K562 (cell line): ENCODE measurements at regions not wholly inside any gene's neighbourhood (a gene's known extent, or its start where the extent isn't known, plus 50 kb on each side); places are given as distances from the start of the nearest gene placed in this dataset.

Source experiments
- ARNT ChIP-seq, 2 experiments: fragments of 450-650 bp; IDR thresholded peaks; 2 replicates each; pipeline ENCODE4 v1.6.1; 2016; ENCODE audit warnings: mild to moderate bottlenecking in 1 of 2
- BRD4 ChIP-seq: fragments of 200-600 bp; sonication (generic); IDR thresholded peaks from 2 replicates; pipeline ENCODE4 v1.6.1; 2017; ENCODE audit warnings: inconsistent platforms
- CHD2 ChIP-seq: IDR thresholded peaks from 2 replicates; pipeline ENCODE4 v1.6.1; 2011; ENCODE audit warnings: low read depth, low read length
- CREB1 ChIP-seq, 2 experiments: sonication (generic) in 1 of 2; formaldehyde crosslinking in 1 of 2; IDR thresholded peaks; 2 replicates each; pipeline versions ENCODE4 v1.6.1 to v1.8.0; 2012 to 2022; ENCODE audit warnings: inconsistent platforms in 1 of 2, mild to moderate bottlenecking in 1 of 2, missing genetic modification reagents in 1 of 2, moderate library complexity in 1 of 2
- GABPB1 ChIP-seq: sonication (generic); formaldehyde crosslinking; IDR thresholded peaks from 2 replicates; pipeline ENCODE4 v1.8.0; 2022; ENCODE audit warnings: mild to moderate bottlenecking, missing genetic modification reagents
- NR2C1 ChIP-seq, 2 experiments: fragments of 450-650 bp; IDR thresholded peaks; 2 replicates each; pipeline ENCODE4 v1.6.1; 2017; ENCODE audit warnings: mild to moderate bottlenecking in 2 of 2, antibody characterized with exemption in 1 of 2, inconsistent platforms in 1 of 2, missing compliant biosample characterization in 1 of 2, missing genetic modification characterization in 1 of 2
- SP1 ChIP-seq: sonication (generic); formaldehyde crosslinking; IDR thresholded peaks from 2 replicates; pipeline ENCODE4 v1.8.1; 2022; ENCODE audit warnings: mild to moderate bottlenecking, missing genetic modification reagents
- ZNF121 ChIP-seq: sonication (generic); formaldehyde crosslinking; conservative IDR thresholded peaks from 2 replicates; pipeline ENCODE4 v1.8.0; 2022; ENCODE audit warnings: missing genetic modification reagents
- TF ChIP-seq, protein P1 (sequence below), 3 experiments: IDR thresholded peaks in 2 of 3; conservative IDR thresholded peaks in 1 of 3; 2 replicates each; pipeline ENCODE4 v1.5.1; 2011 to 2012; ENCODE audit warnings: low read length in 3 of 3, mild to moderate bottlenecking in 3 of 3, control low read depth in 2 of 3, improper control_type of control experiment in 1 of 3, inconsistent platforms in 1 of 3, low read depth in 1 of 3, mixed read lengths in 1 of 3, moderate library complexity in 1 of 3; ENCODE audit not compliant: insufficient read depth in 2 of 3
- TF ChIP-seq, protein P2 (sequence below): fragments of 450-650 bp; IDR thresholded peaks from 2 replicates; pipeline ENCODE4 v1.6.1; 2016
- TF ChIP-seq, protein P3 (sequence below): fragments of 450-650 bp; IDR thresholded peaks from 2 replicates; pipeline ENCODE4 v1.6.1; 2016; ENCODE audit warnings: borderline replicate concordance

DNA sequence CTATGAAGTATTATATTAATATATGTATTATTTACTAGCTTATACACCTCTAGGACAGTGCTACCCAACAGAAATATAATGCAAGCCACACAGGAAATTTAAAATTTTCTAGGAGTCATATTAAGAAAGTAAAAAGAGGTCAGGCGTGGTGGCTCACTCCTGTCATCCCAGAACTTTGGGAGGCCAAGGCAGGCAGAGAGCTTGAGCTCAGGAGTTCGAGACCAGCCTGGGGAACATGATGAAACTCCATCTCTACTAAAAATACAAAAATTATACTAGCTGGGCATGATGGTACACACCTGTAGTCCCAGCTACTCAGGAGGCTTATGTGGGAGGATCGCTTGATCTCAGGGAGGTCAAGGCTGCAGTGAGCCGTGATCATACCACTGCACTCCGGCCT, 237.6 kb upstream of the ZNF217 start:
- TF ChIP-seq CHD2 (no peak), ARNT (IDR thresholded peaks at IDR 0.05) (no peak), SP1 (CRISPR knock-in tag) (no peak), GABPB1 (no peak), BRD4 (no peak), NR2C1 (IDR thresholded peaks at IDR 0.05) (no peak), NR2C1 (tag; IDR thresholded peaks at IDR 0.05) (no peak), ZNF121 (CRISPR knock-in tag) (no peak), CREB1 (IDR thresholded peaks at IDR 0.05) (no peak), CREB1 (CRISPR knock-in tag; IDR thresholded peaks at IDR 0.05) (no peak)
- TF ChIP-seq, protein P1, sequence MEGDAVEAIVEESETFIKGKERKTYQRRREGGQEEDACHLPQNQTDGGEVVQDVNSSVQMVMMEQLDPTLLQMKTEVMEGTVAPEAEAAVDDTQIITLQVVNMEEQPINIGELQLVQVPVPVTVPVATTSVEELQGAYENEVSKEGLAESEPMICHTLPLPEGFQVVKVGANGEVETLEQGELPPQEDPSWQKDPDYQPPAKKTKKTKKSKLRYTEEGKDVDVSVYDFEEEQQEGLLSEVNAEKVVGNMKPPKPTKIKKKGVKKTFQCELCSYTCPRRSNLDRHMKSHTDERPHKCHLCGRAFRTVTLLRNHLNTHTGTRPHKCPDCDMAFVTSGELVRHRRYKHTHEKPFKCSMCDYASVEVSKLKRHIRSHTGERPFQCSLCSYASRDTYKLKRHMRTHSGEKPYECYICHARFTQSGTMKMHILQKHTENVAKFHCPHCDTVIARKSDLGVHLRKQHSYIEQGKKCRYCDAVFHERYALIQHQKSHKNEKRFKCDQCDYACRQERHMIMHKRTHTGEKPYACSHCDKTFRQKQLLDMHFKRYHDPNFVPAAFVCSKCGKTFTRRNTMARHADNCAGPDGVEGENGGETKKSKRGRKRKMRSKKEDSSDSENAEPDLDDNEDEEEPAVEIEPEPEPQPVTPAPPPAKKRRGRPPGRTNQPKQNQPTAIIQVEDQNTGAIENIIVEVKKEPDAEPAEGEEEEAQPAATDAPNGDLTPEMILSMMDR (IDR thresholded peaks at IDR 0.05 in 2 of 3, conservative IDR thresholded peaks at IDR 0.05 in 1 of 3; ENCODE audit: insufficient read depth in 2 of 3, low read depth in 1 of 3, low read length in 3 of 3), result no peak
- TF ChIP-seq, protein P2, sequence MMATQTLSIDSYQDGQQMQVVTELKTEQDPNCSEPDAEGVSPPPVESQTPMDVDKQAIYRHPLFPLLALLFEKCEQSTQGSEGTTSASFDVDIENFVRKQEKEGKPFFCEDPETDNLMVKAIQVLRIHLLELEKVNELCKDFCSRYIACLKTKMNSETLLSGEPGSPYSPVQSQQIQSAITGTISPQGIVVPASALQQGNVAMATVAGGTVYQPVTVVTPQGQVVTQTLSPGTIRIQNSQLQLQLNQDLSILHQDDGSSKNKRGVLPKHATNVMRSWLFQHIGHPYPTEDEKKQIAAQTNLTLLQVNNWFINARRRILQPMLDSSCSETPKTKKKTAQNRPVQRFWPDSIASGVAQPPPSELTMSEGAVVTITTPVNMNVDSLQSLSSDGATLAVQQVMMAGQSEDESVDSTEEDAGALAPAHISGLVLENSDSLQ, result no peak
- TF ChIP-seq, protein P3, sequence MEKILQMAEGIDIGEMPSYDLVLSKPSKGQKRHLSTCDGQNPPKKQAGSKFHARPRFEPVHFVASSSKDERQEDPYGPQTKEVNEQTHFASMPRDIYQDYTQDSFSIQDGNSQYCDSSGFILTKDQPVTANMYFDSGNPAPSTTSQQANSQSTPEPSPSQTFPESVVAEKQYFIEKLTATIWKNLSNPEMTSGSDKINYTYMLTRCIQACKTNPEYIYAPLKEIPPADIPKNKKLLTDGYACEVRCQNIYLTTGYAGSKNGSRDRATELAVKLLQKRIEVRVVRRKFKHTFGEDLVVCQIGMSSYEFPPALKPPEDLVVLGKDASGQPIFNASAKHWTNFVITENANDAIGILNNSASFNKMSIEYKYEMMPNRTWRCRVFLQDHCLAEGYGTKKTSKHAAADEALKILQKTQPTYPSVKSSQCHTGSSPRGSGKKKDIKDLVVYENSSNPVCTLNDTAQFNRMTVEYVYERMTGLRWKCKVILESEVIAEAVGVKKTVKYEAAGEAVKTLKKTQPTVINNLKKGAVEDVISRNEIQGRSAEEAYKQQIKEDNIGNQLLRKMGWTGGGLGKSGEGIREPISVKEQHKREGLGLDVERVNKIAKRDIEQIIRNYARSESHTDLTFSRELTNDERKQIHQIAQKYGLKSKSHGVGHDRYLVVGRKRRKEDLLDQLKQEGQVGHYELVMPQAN, result no peak
